GM10266 (cell line): ENCODE measurements at regions not wholly inside any gene's neighbourhood (a gene's known extent, or its start where the extent isn't known, plus 50 kb on each side); places are given as distances from the start of the nearest gene placed in this dataset.

Experiments
- DNase-seq: peaks from one replicate; pipeline ENCODE4 v3.0.0; 2012; ENCODE audit errors: extremely low spot score
- CTCF ChIP-seq: IDR thresholded peaks from 2 replicates; pipeline ENCODE4 v1.5.1; 2012; ENCODE audit warnings: mild to moderate bottlenecking, low read depth; ENCODE audit not compliant: control insufficient read depth, insufficient read depth; ENCODE audit errors: missing control alignments

GRCh38 chr2:11100976-11101375, 54.3 kb upstream of the SLC66A3 start:
- TF ChIP-seq CTCF = no peak
- no peak for DNase-seq

GRCh38 chr2:11101430-11101829, 53.8 kb upstream of the SLC66A3 start:
- DNase-seq = no peak
- no peak for TF ChIP-seq CTCF

- TF ChIP-seq CTCF = no peak
- no peak for DNase-seq
Measured at GRCh38 chr2:11102466-11102865, 52.8 kb upstream of the SLC66A3 start.

GRCh38 chr2:11102956-11103860, 52.1 kb upstream of the SLC66A3 start:
- no peak for TF ChIP-seq CTCF
- DNase-seq = no peak

- TF ChIP-seq CTCF = no peak
- DNase-seq = peak; percentile 7
Measured at GRCh38 chr2:11103984-11104793, 51.1 kb upstream of the SLC66A3 start.

GRCh38 chr2:11104794-11105660, 50.2 kb upstream of the SLC66A3 start:
- no peak for DNase-seq
- no peak for TF ChIP-seq CTCF
